NCI-H774 (cell line): ENCODE measurements at regions not wholly inside any gene's neighbourhood (a gene's known extent, or its start where the extent isn't known, plus 50 kb on each side); places are given as distances from the start of the nearest gene placed in this dataset.
A peak's percentile ranks its signal among the peaks of the same experiment; 100 is the strongest.

Experiments
- DNase-seq: peaks from one replicate; lab custom pipeline; 2025; lab: John Stamatoyannopoulos, UW

DNA sequence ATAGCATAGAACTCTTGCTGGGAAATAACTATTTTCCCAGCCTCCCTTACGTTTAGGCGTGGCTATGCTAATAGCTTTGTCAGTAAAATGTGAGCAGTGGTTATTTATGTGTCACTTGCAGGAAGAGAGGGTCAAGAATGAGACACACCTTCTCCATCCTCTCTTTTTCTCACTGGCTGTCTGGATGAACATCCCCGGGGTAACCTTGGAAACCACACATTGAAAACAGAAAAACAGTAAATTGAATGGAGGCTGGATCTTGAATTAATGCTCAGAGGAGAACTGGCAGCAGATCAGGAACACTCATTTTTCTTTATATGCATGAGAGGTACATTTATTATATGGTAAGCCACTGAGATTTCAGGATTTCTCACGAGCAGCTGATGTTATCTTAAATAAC lies 127.6 kb downstream of the DNAJB9 start:
- no peak for DNase-seq

DNA sequence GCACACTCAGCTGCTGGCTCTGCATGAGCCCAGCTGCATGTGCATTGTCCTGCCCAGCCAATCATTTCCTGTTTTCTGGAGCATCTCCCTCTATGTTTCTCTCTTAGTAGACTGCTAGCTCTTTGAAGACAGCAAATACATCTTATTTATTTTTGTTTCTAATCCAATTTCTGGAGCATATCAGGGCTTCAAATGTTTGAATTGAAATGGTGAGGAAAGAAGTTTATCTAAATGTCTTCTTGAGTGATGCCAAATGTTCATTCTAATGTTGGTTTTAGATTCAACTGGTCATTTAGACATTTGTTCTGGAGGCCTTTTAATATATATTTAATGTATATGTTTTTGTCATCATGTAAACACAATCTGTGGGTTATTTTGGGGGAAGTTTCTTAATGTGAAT lies 141.9 kb downstream of the DNAJB9 start:
- DNase-seq, result no peak

GRCh38 chr7:108716783-108717182 lies 147.1 kb downstream of the DNAJB9 start:
- no peak for DNase-seq

DNA sequence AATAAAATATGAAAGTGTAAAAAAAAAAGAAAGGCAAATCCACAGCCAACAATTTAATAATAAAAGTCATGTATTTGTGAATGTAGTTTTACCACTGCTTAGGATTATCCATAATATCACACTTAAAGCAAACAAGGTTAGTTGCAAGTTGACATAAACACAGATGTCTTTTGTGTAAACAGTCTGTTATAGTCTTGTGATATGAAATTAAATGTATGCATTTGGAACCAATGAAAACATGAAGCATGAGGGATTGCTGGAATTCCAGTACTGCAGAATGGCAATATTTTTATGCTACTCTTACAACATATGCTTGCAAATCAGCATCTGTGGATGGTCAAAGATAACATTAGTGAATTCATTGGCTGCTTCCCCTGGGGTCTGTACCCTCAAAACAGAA lies 148.1 kb downstream of the DNAJB9 start:
- no peak for DNase-seq

- DNase-seq, result no peak
Measured at GRCh38 chr7:108719631-108720030, 150.0 kb downstream of the DNAJB9 start.

DNA sequence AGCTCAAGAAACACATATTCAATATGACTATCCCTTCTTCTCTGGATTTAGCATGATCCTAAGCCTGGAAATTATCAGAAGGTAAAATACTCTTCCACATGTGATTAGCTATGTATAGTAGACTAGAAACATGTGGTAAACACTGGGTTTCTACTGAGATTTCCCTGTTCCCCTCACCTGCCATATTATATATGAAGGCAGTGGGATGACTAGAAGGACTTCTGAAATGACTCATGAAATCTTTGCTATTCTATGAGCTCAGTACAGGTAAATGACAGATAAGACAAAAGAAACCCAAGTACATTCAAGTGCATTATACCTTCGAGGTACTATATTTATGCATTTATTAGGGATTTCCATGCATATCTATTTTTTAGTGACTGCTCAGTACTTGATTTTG lies 152.9 kb downstream of the DNAJB9 start:
- no peak for DNase-seq

DNA sequence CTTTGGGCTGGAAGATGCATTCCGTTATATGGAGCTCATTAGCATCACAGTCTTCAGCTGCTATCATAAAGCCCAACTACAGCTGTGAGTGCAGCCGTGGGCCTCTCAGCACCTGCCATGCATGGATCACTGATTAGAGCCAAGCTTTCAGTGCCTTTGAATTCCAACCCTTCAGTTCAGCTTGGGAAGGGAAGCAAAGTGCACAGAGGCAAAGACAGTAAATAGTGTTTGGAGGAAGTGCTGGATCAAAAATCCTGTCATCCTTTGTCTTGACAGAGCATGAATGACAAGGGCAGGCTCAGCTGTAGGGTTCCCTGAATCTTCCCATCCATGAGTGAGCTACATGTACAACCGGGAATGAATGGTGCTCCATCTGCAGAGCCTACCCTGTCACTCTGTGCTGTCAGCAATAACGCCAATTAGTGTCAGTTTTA lies 153.7 kb downstream of the DNAJB9 start:
- no peak for DNase-seq

DNA sequence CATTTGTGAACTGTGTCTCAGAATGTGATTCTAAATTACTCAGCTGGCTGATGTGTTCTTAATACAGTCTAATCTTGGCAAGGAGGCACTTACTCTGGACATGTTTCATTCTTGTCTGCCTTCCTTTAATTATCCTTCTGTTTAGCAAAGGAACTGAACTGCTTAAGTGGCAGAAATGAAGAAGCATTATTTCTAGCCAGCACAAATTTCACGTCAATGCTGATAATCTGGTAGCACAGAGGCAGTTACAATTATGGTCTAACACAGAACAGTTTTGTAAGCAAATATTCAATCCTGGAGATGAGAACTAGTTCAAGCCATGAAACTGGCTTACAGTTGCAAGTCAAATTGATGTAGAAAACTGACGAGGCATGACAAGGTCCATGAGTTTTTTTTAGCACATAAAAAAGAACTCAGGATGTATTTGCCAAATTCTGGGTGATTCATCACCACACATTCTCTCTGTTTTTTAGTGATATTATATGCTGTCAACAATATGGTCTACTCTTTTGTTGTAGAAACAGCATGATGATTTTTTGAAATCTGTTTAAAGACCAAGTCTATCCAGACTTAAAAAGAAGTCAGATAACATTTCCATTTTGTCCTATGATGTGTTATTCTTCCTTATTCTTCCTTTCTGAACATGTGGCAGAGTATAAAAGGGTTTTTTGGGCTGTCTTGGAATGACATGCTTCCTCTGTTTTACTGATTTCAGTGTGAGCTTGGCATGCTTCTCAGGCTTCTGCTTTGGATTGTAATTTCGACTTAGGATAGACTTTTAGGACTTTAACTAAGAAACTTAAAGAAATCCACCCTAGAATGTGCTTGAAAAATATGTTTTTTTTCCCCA lies 154.8 kb downstream of the DNAJB9 start:
- no peak for DNase-seq

DNA sequence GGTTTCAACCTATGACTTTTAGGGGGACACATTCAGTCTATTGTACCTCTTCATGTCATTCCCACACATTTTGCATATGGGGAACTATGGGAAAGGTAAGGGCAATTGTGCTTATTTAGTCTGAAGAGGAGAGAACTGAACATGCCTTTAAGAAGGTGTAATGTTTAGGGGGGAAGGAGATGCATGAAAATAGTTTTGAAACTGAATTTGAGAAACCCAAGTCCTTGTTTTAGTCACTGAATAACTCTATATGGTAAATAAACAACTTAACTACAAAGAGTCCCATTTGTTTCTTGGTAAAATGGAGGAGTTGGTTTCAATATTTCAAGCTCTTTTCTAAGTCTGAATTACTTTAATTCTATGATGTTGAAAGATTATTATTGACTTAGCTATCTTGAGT lies 166.1 kb downstream of the DNAJB9 start:
- DNase-seq, result no peak

DNA sequence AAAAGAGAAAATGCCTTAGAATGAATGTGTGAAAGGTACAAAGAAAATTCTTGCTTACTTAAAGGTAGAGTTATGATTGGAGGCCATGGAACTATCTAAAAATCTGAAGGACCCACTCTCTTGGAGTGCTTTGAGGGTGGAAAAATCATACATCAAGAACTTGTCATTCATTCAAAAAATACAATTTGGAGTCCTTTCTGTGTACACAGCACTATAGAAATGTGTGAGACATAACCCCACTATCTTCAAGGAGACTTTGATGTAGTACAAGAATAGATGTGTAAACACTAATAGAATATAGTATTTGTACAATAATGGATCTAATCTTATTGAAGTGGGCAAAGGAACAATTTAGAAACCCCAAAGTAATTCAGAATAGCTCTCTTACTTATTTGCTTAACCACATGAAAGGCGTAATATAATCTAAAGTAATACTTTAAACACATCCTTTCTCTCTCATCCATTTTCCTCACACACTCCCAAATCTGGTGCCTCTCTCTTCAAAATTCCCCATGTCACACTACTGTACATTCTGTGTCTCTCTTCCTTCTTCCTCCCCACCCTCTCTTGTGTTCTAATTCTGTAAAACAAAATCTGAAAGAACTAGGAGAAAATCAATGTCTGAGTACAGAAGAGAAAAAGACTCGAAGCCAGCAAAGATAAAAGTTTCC lies 166.7 kb downstream of the DNAJB9 start:
- DNase-seq, result no peak

DNA sequence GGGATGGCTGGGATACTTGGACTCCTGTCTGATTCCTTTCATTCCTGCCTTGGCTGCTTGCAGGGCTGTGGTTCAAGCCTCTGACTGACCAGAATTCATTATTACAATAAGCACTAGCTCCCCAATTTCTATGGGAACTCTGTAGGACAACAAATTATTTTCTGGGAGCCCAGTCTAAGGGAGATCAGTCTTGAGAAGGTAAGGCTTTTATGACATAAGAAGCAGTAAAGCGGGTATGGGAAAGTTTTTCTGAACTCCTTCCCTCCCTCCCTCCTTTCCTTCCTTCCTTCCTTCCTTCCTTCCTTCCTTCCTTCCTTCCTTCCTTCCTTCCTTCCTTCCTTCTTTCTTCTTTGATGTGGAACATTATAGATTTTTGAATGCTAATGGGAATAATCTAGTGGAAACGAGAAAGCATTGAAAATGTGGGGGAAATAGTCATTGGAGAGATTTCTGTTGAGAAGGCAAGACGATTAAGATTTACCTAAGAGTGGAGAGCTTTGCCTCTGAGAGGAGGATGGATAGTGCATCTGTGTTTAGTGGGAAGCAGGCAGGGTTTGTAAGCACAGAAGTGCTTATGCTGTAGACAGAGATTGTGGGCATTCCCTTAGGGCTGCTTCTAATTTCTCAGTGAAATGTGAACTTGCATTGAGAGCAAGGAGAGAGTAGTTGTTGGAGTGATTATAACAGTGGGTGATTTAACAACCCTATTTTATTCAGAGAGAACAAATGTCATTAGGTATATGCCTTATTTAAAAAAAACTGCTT lies 201.5 kb downstream of the DNAJB9 start:
- DNase-seq, result no peak

DNA sequence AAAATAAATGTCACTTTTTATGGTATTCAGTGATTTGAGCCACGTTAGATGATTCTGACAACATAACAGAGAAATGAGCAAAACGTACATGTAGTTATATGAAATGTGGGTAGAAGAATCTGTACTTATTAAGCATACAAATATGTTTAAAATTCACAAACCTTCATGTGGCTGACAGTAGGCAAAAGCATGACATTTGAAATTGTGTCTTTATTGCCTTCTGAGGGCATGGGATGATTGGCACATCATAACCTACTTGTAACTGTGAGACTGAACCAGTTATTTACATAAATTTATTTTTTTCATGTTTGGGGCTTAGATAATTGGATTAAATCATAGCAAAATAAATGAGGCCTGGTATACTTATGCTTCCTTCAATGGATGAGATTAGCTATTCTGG lies 202.2 kb downstream of the DNAJB9 start:
- DNase-seq, result no peak

- no peak for DNase-seq
Measured at GRCh38 chr7:108777966-108778365, 208.3 kb downstream of the DNAJB9 start.

DNA sequence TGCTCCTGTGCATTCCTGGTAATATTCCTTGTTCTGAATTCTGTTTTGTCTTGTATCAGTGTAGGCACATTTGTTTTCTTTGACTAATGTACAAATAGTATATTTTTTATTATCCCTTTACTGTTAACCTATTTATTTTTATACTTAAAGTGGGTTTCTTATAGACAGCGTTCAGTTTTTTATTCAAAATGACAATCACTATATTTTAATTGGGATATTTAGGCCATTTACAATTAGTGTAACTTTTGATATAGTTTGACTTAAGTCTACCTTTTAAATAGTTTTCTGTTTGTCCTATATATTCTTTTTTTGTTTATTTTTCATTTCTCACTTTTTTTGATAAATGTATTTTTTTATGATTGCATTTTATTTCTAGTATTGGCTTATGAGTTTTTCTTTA lies 219.8 kb downstream of the DNAJB9 start:
- DNase-seq, result no peak

DNA sequence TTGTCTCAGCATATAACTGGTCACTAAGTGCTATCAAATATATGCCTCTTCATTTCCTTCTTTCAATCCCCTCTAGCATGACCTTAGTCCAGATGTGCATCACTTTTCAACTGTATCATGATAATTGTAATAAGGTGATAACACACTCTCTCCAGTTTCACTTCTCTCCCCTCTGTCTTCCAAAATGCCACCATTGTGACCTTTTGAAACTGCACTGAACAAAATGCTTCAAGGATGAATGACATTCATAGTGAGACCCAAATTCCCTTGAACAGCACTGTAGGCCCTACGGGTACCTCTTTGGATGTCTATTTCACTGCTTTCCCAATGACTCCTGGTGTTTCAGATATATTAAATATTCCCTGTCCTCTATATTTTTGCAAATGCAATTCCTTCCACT lies 224.8 kb downstream of the DNAJB9 start:
- DNase-seq, result no peak

DNA sequence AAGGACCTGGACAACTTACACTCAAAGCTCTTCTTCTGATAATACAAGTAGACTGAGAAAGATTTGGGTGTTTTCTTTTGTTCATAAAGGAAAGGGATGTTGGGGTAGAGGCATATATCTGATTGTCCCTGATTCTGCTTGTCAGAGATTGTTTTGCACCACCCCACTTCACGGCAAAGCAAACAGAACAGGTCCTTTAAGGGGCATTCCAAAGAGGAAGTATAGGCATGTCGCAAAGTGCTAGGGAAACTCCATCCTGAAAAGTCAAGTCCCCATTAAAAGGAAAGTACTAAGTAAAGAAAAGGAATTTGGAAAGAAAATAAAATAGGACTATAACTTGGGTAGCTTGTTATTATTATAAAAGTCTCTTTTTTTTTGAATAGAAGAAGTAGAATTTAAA lies 233.0 kb downstream of the DNAJB9 start:
- DNase-seq, result no peak

DNA sequence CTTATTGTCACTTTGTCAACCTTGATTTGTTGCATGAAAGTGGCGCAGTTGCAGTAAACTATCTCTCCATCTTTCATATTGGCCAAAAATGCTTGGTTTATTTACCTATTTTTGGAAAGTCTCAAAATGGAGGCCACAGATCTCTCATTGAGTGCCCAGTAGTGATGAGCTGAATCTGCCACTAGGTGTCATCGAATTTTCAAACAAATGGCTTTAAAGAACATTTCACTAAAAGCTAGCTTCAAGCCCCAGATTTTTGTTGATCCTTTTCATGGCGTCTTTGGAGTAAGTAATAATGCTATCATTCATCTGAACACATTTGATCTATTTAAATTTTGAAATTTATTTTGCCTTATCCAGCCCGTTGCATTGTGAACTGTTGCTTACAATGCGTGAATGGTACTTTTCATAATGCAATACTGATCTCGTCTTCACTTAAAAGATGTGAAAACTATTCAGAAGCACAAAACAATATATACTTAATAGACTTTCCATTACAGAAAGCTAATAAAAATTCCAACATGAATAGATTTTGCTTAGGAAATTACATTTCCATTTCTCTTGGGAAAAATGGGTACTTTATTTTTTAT lies 236.2 kb downstream of the DNAJB9 start:
- DNase-seq, result peak; percentile 7

DNA sequence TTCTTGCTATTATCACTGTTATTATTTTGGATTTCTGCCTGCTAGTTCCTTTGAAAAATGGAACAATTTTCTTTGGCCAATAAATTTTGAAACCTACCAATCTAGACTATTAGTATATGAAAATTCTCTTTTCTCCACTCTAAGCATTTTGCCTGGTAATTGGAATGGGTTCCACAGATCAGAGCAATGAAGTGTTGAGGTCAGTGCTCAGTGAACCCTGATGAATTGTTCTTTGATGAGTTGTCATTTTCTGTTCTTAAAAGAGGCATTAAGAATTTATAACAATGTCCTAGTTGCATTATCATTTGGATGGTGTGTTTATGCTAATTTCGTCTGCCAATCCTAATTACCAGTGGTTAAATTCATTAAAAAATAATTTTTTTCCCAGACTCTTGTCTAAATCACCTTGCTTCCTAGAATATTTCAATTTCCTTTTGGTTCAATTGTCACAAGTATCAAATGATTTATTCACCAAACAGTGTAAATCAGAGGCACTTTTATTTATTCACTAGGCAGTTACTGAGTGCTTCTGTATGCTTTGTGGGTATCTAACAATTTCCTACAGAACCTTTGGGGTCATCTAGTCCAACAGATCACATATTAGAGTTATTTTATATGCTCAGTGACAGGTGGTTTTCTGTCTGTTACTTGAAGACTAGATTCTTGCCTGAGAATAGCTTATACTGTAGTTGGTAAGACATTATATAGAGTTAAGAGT lies 239.0 kb downstream of the DNAJB9 start:
- DNase-seq, result no peak

GRCh38 chr7:108809356-108809755 lies 239.7 kb downstream of the DNAJB9 start:
- no peak for DNase-seq

DNA sequence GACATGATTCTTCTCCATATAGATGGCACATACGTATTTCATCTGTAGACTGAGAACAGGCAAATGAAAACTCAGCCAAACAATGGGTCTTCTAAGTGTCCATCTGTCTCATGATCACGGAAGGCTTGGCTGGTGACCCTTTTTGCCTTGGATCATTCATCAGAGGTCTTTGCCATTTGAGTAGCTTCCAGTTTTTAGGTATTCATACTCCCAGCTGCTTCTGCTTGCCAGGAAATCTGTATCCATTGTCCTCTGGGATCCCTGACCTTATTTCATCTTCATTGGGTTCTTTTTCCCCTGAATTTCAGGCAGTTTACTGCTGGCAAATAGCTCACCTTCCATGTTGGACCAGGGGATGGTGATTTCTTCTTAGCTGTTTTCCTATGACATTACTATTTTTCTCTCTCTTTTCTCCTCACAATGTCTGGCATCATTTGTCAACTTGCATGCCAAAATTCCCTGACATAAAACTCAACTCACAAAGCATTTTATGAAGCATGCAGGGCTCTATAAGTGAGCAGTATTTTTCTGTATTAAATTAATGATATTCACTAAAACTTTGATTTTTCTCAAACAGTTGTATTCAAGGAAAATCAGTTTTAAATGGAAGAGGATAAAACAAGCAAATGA lies 241.2 kb downstream of the DNAJB9 start:
- DNase-seq, result no peak

DNA sequence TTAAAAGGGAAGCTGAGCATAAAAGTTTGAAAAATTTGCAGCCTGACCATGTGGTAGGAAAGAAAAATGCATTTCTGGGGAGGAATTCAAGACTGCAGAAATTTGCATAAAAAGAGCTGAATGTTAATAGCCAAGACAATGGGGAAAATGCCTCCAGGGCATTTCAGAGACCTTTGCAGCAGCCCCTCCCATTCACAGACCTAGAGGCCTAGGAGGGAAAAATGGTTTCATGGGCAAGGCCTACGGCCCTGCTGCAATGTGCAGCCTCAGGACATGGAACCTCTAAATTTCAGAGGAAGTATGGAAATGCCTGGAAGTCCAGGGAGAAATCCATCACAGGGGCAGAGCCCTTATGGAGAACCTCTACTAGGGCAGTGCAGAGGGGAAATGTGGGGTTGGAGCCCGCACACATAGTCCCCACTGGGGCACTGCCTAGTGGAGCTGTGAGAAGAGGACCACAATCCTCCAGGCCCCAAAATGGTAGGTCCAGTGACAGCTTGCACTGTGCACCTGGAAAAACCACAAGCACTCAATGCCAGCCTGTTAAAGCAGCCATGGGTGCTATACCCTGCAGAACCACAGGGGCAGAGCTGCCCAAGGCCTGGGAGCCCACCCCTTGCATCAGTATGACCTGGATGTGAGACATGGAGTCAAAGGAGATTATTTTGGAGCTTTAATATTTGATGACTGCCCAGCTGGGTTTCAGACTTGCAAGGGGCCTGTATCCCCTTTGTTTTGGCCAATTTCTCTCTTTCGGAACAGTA lies 243.8 kb downstream of the DNAJB9 start:
- no peak for DNase-seq
